GM12878 (cell line): ENCODE measurements at regions not wholly inside any gene's neighbourhood (a gene's known extent, or its start where the extent isn't known, plus 50 kb on each side); places are given as distances from the start of the nearest gene placed in this dataset.

Source experiments
- ATAC-seq: fragments of 200-7000 bp; cut with Tn5 transposase; 3 replicates; pipeline ENCODE4 v1.9.1; 2020; ENCODE audit warnings: mild to moderate bottlenecking, moderate library complexity
- BruUV-seq: library from RNA; stranded (reverse); fragments of 400-500 nt; replicated peaks from 2 replicates; lab custom pipeline; 2021; lab: Mats Ljungman, UMichigan
- CTCF ChIA-PET: fragments of 300-600 bp; sonication (Branson Sonifier 250); formaldehyde crosslinking; extraction: SDS; loops from one replicate; lab custom pipeline; 2021; ENCODE audit warnings: inconsistent platforms; lab: Yijun Ruan, JAX
- POLR2A ChIA-PET: fragments of 350-600 bp; formaldehyde crosslinking; extraction: SDS; loops from one replicate; lab custom pipeline; 2021; ENCODE audit warnings: inconsistent platforms; lab: Charles Lee
- RAD21 ChIA-PET: fragments of 300-600 bp; sonication (Branson Sonifier 250); formaldehyde crosslinking; loops from one replicate; lab custom pipeline; 2023; ENCODE audit warnings: antibody characterized with exemption; ENCODE audit not compliant: unreplicated experiment; lab: Charles Lee
- SMC1A ChIA-PET: fragments of 300-600 bp; sonication (Branson Sonifier 250); formaldehyde crosslinking; loops from one replicate; lab custom pipeline; 2023; ENCODE audit not compliant: unreplicated experiment, uncharacterized antibody; lab: Charles Lee
- DNase-seq: peaks from one replicate; pipeline ENCODE4 v3.0.0-alpha.2; 2011; ENCODE audit warnings: low read depth, low spot score
- FAIRE-seq: peaks from 3 replicates; lab custom pipeline; 2011; peaks lifted over from hg19 to GRCh38; lab: Jason Lieb, UNC
- H2AFZ ChIP-seq: 2 replicates; pipeline ENCODE4 v1.6.0; 2011; ENCODE audit warnings: low read depth, low read length, control low read depth; ENCODE audit not compliant: control insufficient read depth
- H3K27ac ChIP-seq: 2 replicates; pipeline ENCODE4 v1.5.1; 2011; ENCODE audit warnings: control low read depth; ENCODE audit not compliant: control insufficient read depth, insufficient read depth
- H3K27me3 ChIP-seq, 2 experiments: replicated peaks in 1 of 2; 2 replicates each; pipeline versions ENCODE4 v1.6.0 to v1.6.1; 2011; ENCODE audit warnings: low read length in 1 of 2; ENCODE audit not compliant: control insufficient read depth in 2 of 2, insufficient read depth in 2 of 2
- H3K36me3 ChIP-seq, 2 experiments: 2 replicates each; pipeline ENCODE4 v1.5.1; 2011; ENCODE audit warnings: low read length in 1 of 2; ENCODE audit not compliant: control insufficient read depth in 2 of 2, insufficient read depth in 2 of 2
- H3K4me1 ChIP-seq: 2 replicates; pipeline ENCODE4 v1.6.1; 2011; ENCODE audit warnings: mild to moderate bottlenecking, low read length, moderate library complexity, mixed read lengths; ENCODE audit not compliant: control insufficient read depth, insufficient read depth
- H3K4me2 ChIP-seq: 2 replicates; pipeline ENCODE4 v1.6.0; 2011; ENCODE audit warnings: control low read depth; ENCODE audit not compliant: control insufficient read depth, insufficient read depth
- H3K4me3 ChIP-seq: fragments of 200-600 bp; sonication (generic); 2 replicates; pipeline ENCODE4 v1.5.1; 2016
- H3K79me2 ChIP-seq: 2 replicates; pipeline ENCODE4 v1.6.0; 2011; ENCODE audit warnings: low read length; ENCODE audit not compliant: control insufficient read depth, insufficient read depth
- H3K9ac ChIP-seq: 2 replicates; pipeline ENCODE4 v1.8.0; 2011; ENCODE audit warnings: low read length, control low read depth, mixed read lengths; ENCODE audit not compliant: control insufficient read depth, insufficient read depth
- H3K9me3 ChIP-seq: replicated peaks from 3 replicates; pipeline ENCODE4 v1.5.1; 2011; ENCODE audit warnings: mild to moderate bottlenecking, low read length; ENCODE audit not compliant: control insufficient read depth, insufficient read depth
- H4K20me1 ChIP-seq: 2 replicates; pipeline ENCODE4 v1.6.0; 2011; ENCODE audit not compliant: control insufficient read depth, insufficient read depth
- ASH2L ChIP-seq: fragments of 300-600, 200-600 bp; sonication (generic); IDR thresholded peaks from 2 replicates; pipeline ENCODE4 v1.6.1; 2017; ENCODE audit warnings: low read depth, mild to moderate bottlenecking, borderline replicate concordance
- EP300 ChIP-seq, 2 experiments: fragments of 150-350 bp in 1 of 2; IDR thresholded peaks; 2 replicates each; pipeline ENCODE4 v1.6.1; 2011 to 2012; ENCODE audit warnings: low read depth in 2 of 2, low read length in 2 of 2, borderline replicate concordance in 1 of 2, improper control_type of control experiment in 1 of 2, inconsistent platforms in 1 of 2; ENCODE audit not compliant: control insufficient read depth in 1 of 2
- HDAC6 ChIP-seq: fragments of 200-600 bp; sonication (generic); IDR thresholded peaks from one replicate; pipeline ENCODE4 v1.8.0; 2017; ENCODE audit warnings: antibody characterized with exemption; ENCODE audit not compliant: unreplicated experiment
- POU2F2 ChIP-seq: IDR thresholded peaks from 3 replicates; pipeline ENCODE4 v1.6.1; 2011; ENCODE audit warnings: low read depth, mild to moderate bottlenecking, low read length, borderline replicate concordance
- STAT3 ChIP-seq: IDR thresholded peaks from 2 replicates; pipeline ENCODE4 v1.6.1; 2011; ENCODE audit warnings: low read depth, low read length, improper control_type of control experiment
- SUZ12 ChIP-seq: fragments of 200-600 bp; sonication (generic); IDR thresholded peaks from one replicate; pipeline ENCODE4 v1.6.1; 2018; ENCODE audit warnings: antibody characterized with exemption, mild to moderate bottlenecking; ENCODE audit not compliant: unreplicated experiment
- TARDBP ChIP-seq: IDR thresholded peaks from 2 replicates; pipeline ENCODE4 v1.6.1; 2016; ENCODE audit warnings: borderline replicate concordance
- WGBS: methylation state at CpG from one replicate; pipeline ENCODE4 v1.1.6; 2016; ENCODE audit warnings: low lambda C conversion rate; ENCODE audit not compliant: insufficient replicate concordance, insufficient coverage; ENCODE audit errors: missing lambda C conversion rate; 5-methylcytosine and 5-hydroxymethylcytosine counted together
- in situ Hi-C: fragments of 300-500 bp; cut with MboI; formaldehyde crosslinking; loops from 9 replicates; pipeline ENCODE4 v1.14.3; 2018; ENCODE audit warnings: mixed read lengths
- intact Hi-C: fragments of 100-400 bp; cut with micrococcal nuclease; formaldehyde crosslinking; loops from one replicate; pipeline ENCODE4 v1.14.2; 2022; ENCODE audit not compliant: unreplicated experiment
- TF ChIP-seq, protein P1 (sequence below): fragments of 450-650 bp; IDR thresholded peaks from 2 replicates; pipeline ENCODE4 v1.6.1; 2018; ENCODE audit warnings: borderline replicate concordance, mild to moderate bottlenecking; ENCODE audit not compliant: partially characterized antibody
- TF ChIP-seq, protein P2 (sequence below): fragments of 150-350 bp; IDR thresholded peaks from 2 replicates; pipeline ENCODE4 v1.6.1; 2014; ENCODE audit warnings: mild to moderate bottlenecking, low read depth, low read length
- TF ChIP-seq, protein P3 (sequence below): fragments of 450-650 bp; IDR thresholded peaks from 2 replicates; pipeline ENCODE4 v1.6.1; 2016; ENCODE audit warnings: mild to moderate bottlenecking
- TF ChIP-seq, protein P4 (sequence below): IDR thresholded peaks from 2 replicates; pipeline ENCODE4 v1.6.1; 2011; ENCODE audit warnings: borderline replicate concordance, low read depth, mild to moderate bottlenecking, moderate library complexity, mixed read lengths, low read length; ENCODE audit not compliant: insufficient read depth; ENCODE audit errors: extremely low read length
- TF ChIP-seq, protein P5 (sequence below): fragments of 450-650 bp; conservative IDR thresholded peaks from 2 replicates; pipeline ENCODE4 v1.6.1; 2017; ENCODE audit warnings: mild to moderate bottlenecking, moderate library complexity
- TF ChIP-seq, protein P6 (sequence below): fragments of 450-650 bp; IDR thresholded peaks from 2 replicates; pipeline ENCODE4 v1.6.1; 2016; ENCODE audit warnings: mild to moderate bottlenecking

DNA sequence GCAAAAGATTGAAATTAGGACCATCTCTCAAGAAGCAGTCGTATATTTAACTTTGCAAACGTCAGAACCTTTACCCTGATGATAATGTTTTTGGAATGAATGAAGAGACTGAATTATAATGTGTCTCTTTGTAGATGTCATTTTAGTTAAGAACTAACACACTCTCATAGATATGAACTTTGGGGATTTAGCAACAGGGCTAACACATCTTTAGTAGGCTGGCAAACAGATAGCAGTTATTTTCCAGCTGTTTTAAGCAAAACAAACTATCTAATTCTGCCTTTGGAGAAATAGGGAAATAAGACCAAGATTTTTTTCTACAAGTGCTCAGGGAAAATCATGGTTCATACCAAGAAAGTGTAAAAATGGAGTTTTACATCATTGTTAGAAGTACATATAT is 469.7 kb downstream of the SPATA31D1 start:
- H3K4me2 ChIP-seq: no peak overlapping the region
- in situ Hi-C loops: no loop called here
- ChIA-PET SMC1A (no interaction called here), POLR2A (no interaction called here), RAD21 (no interaction called here), CTCF (no interaction called here)
- FAIRE-seq (no peak), DNase-seq (no peak), ATAC-seq (no peak)
- H2AFZ ChIP-seq: no peak overlapping the region
- no peaks in the 10 kb centered on the region for H4K20me1 ChIP-seq
- no peak overlapping the region for H3K27ac ChIP-seq
- H3K9me3 ChIP-seq: no peaks in the 10 kb centered on the region
- intact Hi-C loops: no loop called here
- H3K27me3 ChIP-seq: no peaks in the 10 kb centered on the region
- no peak overlapping the region for H3K9ac ChIP-seq
- WGBS: 32% methylated on average over 2 of the region's 2 CpGs
- no TSS peak for BruUV-seq
- H3K4me3 ChIP-seq: no peak overlapping the region
- H3K79me2 ChIP-seq: no peaks in the 10 kb centered on the region
- H3K36me3 ChIP-seq: no peaks in the 10 kb centered on the region
- H3K4me1 ChIP-seq: no peaks in the 10 kb centered on the region
- no peak for TF ChIP-seq POU2F2
- TF ChIP-seq HDAC6: no peak
- TF ChIP-seq, protein P1, sequence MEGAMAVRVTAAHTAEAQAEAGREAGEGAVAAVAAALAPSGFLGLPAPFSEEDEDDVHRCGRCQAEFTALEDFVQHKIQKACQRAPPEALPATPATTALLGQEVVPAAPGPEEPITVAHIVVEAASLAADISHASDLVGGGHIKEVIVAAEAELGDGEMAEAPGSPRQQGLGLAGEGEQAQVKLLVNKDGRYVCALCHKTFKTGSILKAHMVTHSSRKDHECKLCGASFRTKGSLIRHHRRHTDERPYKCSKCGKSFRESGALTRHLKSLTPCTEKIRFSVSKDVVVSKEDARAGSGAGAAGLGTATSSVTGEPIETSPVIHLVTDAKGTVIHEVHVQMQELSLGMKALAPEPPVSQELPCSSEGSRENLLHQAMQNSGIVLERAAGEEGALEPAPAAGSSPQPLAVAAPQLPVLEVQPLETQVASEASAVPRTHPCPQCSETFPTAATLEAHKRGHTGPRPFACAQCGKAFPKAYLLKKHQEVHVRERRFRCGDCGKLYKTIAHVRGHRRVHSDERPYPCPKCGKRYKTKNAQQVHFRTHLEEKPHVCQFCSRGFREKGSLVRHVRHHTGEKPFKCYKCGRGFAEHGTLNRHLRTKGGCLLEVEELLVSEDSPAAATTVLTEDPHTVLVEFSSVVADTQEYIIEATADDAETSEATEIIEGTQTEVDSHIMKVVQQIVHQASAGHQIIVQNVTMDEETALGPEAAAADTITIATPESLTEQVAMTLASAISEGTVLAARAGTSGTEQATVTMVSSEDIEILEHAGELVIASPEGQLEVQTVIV: no peak
- TF ChIP-seq TARDBP: no peak
- no peak for TF ChIP-seq ASH2L
- TF ChIP-seq SUZ12: no peak
- TF ChIP-seq, protein P2, sequence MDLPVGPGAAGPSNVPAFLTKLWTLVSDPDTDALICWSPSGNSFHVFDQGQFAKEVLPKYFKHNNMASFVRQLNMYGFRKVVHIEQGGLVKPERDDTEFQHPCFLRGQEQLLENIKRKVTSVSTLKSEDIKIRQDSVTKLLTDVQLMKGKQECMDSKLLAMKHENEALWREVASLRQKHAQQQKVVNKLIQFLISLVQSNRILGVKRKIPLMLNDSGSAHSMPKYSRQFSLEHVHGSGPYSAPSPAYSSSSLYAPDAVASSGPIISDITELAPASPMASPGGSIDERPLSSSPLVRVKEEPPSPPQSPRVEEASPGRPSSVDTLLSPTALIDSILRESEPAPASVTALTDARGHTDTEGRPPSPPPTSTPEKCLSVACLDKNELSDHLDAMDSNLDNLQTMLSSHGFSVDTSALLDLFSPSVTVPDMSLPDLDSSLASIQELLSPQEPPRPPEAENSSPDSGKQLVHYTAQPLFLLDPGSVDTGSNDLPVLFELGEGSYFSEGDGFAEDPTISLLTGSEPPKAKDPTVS: no peak
- TF ChIP-seq EP300 (IDR thresholded peaks at IDR 0.05; ENCODE audit: borderline replicate concordance in 1 of 2, control insufficient read depth in 1 of 2, low read depth in 2 of 2, low read length in 2 of 2): no peak
- TF ChIP-seq, protein P3, sequence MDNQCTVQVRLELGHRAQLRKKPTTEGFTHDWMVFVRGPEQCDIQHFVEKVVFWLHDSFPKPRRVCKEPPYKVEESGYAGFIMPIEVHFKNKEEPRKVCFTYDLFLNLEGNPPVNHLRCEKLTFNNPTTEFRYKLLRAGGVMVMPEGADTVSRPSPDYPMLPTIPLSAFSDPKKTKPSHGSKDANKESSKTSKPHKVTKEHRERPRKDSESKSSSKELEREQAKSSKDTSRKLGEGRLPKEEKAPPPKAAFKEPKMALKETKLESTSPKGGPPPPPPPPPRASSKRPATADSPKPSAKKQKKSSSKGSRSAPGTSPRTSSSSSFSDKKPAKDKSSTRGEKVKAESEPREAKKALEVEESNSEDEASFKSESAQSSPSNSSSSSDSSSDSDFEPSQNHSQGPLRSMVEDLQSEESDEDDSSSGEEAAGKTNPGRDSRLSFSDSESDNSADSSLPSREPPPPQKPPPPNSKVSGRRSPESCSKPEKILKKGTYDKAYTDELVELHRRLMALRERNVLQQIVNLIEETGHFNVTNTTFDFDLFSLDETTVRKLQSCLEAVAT: no peak
- no peak for TF ChIP-seq STAT3
- TF ChIP-seq, protein P4, sequence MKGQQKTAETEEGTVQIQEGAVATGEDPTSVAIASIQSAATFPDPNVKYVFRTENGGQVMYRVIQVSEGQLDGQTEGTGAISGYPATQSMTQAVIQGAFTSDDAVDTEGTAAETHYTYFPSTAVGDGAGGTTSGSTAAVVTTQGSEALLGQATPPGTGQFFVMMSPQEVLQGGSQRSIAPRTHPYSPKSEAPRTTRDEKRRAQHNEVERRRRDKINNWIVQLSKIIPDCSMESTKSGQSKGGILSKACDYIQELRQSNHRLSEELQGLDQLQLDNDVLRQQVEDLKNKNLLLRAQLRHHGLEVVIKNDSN: no peak
- TF ChIP-seq, protein P5, sequence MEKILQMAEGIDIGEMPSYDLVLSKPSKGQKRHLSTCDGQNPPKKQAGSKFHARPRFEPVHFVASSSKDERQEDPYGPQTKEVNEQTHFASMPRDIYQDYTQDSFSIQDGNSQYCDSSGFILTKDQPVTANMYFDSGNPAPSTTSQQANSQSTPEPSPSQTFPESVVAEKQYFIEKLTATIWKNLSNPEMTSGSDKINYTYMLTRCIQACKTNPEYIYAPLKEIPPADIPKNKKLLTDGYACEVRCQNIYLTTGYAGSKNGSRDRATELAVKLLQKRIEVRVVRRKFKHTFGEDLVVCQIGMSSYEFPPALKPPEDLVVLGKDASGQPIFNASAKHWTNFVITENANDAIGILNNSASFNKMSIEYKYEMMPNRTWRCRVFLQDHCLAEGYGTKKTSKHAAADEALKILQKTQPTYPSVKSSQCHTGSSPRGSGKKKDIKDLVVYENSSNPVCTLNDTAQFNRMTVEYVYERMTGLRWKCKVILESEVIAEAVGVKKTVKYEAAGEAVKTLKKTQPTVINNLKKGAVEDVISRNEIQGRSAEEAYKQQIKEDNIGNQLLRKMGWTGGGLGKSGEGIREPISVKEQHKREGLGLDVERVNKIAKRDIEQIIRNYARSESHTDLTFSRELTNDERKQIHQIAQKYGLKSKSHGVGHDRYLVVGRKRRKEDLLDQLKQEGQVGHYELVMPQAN: no peak
- TF ChIP-seq, protein P6, sequence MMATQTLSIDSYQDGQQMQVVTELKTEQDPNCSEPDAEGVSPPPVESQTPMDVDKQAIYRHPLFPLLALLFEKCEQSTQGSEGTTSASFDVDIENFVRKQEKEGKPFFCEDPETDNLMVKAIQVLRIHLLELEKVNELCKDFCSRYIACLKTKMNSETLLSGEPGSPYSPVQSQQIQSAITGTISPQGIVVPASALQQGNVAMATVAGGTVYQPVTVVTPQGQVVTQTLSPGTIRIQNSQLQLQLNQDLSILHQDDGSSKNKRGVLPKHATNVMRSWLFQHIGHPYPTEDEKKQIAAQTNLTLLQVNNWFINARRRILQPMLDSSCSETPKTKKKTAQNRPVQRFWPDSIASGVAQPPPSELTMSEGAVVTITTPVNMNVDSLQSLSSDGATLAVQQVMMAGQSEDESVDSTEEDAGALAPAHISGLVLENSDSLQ: no peak
